A673 (cell line): ENCODE measurements at regions not wholly inside any gene's neighbourhood (a gene's known extent, or its start where the extent isn't known, plus 50 kb on each side); places are given as distances from the start of the nearest gene placed in this dataset.

Experiments
- EZH2 ChIP-seq: fragments of 200-600 bp; sonication (generic); IDR thresholded peaks from 2 replicates; pipeline ENCODE4 v1.6.1; 2017; ENCODE audit warnings: borderline replicate concordance, low read depth, mild to moderate bottlenecking, mixed read lengths, antibody characterized with exemption, low read length; ENCODE audit not compliant: poor library complexity, severe bottlenecking
- TF ChIP-seq, protein P1 (sequence below): fragments of 300-800, 200-600 bp; sonication (generic); conservative IDR thresholded peaks from 2 replicates; pipeline ENCODE4 v1.5.1; 2017; ENCODE audit warnings: low read depth, mild to moderate bottlenecking, antibody characterized with exemption, low read length, moderate library complexity, mixed read lengths

DNA sequence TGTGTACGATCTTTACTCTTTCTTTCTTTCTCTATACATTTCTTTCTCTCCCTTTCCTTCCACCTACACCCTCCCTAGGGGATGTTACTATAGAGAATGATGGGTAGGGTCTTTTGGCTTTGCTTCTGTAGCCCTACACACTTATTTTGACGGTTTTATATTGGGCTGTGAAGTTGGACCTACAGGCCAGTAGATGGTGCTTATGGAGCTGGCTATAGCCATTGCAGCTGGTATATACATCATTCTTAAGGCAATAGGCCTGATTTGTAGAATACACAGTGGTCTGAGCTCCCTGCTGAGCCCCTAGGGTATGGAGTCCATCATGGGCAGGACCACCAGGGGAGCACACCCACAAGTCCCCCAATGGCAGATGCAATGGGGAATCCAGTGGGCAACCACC, 1869.7 kb downstream of the STIM2 start:
- TF ChIP-seq, protein P1, sequence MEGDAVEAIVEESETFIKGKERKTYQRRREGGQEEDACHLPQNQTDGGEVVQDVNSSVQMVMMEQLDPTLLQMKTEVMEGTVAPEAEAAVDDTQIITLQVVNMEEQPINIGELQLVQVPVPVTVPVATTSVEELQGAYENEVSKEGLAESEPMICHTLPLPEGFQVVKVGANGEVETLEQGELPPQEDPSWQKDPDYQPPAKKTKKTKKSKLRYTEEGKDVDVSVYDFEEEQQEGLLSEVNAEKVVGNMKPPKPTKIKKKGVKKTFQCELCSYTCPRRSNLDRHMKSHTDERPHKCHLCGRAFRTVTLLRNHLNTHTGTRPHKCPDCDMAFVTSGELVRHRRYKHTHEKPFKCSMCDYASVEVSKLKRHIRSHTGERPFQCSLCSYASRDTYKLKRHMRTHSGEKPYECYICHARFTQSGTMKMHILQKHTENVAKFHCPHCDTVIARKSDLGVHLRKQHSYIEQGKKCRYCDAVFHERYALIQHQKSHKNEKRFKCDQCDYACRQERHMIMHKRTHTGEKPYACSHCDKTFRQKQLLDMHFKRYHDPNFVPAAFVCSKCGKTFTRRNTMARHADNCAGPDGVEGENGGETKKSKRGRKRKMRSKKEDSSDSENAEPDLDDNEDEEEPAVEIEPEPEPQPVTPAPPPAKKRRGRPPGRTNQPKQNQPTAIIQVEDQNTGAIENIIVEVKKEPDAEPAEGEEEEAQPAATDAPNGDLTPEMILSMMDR, result no peak
- TF ChIP-seq EZH2, result no peak
